Activated naive CD8-positive, alpha-beta T cell treated with anti-CD3 and anti-CD28 coated beads for 36 hours (primary cell): ENCODE measurements at regions not wholly inside any gene's neighbourhood (a gene's known extent, or its start where the extent isn't known, plus 50 kb on each side); places are given as distances from the start of the nearest gene placed in this dataset.

Source experiments
- DNase-seq: peaks from one replicate; pipeline ENCODE4 v3.0.0; 2021
- H3K27ac Mint-ChIP-seq: one replicate; pipeline ENCODE4 v1.8.0; 2022; ENCODE audit warnings: mild to moderate bottlenecking, moderate library complexity, mixed read lengths
- H3K27me3 Mint-ChIP-seq: one replicate; pipeline ENCODE4 v1.8.0; 2022; ENCODE audit warnings: mild to moderate bottlenecking, mixed read lengths
- H3K36me3 Mint-ChIP-seq: one replicate; pipeline ENCODE4 v1.8.0; 2021; ENCODE audit warnings: mild to moderate bottlenecking, mixed read lengths
- H3K4me1 Mint-ChIP-seq: one replicate; pipeline ENCODE4 v1.8.0; 2021; ENCODE audit warnings: mixed read lengths
- H3K4me3 Mint-ChIP-seq: one replicate; pipeline ENCODE4 v1.8.0; 2022; ENCODE audit warnings: mild to moderate bottlenecking, moderate library complexity, mixed read lengths
- H3K9me3 Mint-ChIP-seq: one replicate; pipeline ENCODE4 v1.8.0; 2022; ENCODE audit warnings: mixed read lengths

DNA sequence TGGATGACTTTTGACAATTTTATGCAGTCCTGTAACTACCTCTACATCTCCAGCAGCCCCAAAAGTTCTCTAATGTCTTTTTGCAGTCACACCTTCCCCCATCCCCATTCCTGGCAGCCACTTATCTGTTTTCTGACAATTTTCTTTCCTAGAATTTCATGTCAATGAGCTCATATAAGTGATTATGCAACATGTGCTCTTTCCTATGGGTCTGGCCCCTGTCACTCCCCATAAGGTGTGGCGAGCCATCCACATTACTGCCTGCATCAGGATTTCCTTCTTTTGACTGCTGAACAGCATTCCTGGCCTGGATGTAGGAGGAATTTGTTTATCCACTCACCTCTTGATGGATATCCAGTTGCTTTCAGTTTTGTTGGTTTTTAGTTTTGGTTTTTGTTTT is 146.7 kb upstream of the MGMT start:
- H3K27me3 Mint-ChIP-seq = no peaks in the 10 kb centered on the region
- no peak overlapping the region for H3K4me3 Mint-ChIP-seq
- no peak for DNase-seq
- H3K9me3 Mint-ChIP-seq = peaks cover 16% of the 10 kb centered on the region
- H3K4me1 Mint-ChIP-seq = no peaks in the 10 kb centered on the region
- H3K27ac Mint-ChIP-seq = no peak overlapping the region
- H3K36me3 Mint-ChIP-seq = no peaks in the 10 kb centered on the region

DNA sequence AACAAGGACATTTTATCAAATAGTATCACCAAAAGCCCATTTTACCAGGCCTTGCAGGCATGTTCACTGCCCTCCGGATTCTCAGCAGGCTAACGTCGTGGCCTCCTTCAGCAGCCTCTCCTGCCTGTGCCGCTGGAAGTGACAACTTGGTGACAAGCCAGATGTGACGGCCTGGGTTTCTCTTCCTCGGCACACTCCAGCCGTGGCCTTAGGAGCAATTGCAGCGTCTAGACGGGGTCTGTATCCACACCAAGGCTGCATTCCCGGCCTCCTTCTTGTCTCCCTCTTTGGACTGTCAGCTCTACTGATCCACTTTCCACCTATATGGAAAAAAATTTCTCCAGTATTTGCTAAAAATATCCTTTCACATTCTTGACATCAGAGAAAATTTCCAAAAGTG is 145.3 kb upstream of the MGMT start:
- H3K9me3 Mint-ChIP-seq = peaks cover 7% of the 10 kb centered on the region
- H3K27ac Mint-ChIP-seq = no peak overlapping the region
- no peaks in the 10 kb centered on the region for H3K27me3 Mint-ChIP-seq

DNA sequence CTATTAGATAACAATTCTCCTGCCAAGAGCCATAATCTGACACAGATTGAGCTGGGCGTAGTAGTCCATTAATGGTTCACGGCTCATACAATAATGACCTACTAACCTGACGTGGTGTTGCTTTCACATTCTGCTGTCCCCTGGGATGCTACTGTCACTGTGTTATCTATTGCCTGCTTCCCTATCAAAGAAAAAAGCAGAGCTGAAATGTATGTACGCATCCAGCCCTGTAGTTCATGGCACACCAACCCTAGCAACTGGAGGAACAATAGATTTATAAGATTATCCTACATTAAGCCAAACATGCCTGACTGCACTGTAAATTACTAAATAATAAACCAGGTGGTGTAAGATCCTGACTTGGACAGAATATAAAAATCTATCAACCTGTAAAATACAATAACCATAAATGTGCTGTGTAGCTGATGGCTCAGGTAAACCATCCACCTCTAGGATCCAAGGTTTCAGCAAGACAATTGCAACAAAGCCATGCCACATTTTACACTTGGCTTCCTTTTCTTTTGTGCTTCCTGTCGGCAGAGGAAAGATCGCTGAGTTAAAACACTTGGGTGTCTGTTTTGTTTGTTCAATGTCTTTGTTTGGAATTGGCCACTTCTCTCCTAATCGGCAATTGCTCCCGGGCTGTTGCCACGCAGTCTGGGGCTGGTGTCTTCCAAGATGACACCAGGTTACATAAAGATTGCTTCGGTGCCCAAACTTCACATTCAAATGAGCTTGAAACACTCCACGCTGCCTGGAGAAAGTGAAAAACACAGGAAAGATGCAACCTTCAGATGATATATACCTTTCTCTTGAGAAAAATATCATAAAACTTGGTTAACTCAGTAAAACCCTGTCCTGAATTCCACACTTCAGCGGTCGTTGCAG is 143.9 kb upstream of the MGMT start:
- no peak for DNase-seq
- Mint-ChIP-seq H3K36me3 (no peaks in the 10 kb centered on the region), H3K9me3 (peaks cover 2% of the 10 kb centered on the region), H3K27me3 (no peaks in the 10 kb centered on the region), H3K27ac (no peak overlapping the region), H3K4me1 (no peaks in the 10 kb centered on the region), H3K4me3 (no peak overlapping the region)

More for the DNA sequence above, 145.3 kb upstream of the MGMT start:
- no peak for DNase-seq
- Mint-ChIP-seq H3K4me3 (no peak overlapping the region), H3K4me1 (no peaks in the 10 kb centered on the region), H3K36me3 (no peaks in the 10 kb centered on the region)

DNA sequence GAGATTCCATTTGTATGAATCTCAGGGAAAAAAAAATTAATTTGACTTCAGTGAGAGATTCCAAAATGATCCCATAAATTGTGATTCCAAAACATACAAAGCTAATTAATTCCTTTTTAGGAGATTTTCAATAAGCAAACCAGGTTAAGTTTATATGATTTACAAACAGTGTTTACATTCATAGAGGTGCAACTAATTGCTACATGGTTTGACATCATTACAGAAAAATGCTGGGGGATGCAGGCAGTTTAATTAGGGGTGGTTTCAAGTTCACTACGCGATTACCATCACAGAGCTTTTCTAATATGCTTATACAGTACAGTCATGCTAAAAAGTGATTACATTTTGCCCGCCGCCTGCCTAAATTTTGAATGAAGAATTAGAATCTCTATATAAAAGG is 143.2 kb upstream of the MGMT start:
- no peak for DNase-seq
- H3K4me1 Mint-ChIP-seq = no peaks in the 10 kb centered on the region
- no peaks in the 10 kb centered on the region for H3K9me3 Mint-ChIP-seq
- no peaks in the 10 kb centered on the region for H3K36me3 Mint-ChIP-seq
- no peak overlapping the region for H3K4me3 Mint-ChIP-seq
- H3K27ac Mint-ChIP-seq = no peak overlapping the region
- no peaks in the 10 kb centered on the region for H3K27me3 Mint-ChIP-seq

DNA sequence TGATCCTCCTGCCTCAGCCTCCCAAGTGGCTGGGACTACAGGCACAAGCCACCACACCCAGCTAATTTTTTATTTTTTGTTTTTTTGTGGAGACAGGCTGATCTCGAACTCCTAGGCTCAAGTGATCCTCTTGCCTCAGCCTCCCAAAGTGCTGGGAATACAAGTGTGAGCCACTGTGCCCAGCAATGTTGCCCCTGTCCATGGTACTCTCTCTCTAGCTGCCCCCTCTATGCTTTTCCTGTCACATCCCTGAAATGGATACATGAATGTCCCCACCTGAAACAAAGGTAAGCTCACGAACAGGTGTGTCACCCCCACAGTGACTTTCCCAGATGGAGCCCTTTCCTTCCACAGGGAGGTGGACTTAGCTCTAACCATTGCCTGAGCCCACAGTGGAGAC is 141.1 kb upstream of the MGMT start:
- H3K27ac Mint-ChIP-seq = no peak overlapping the region
- no peaks in the 10 kb centered on the region for H3K36me3 Mint-ChIP-seq
- H3K4me3 Mint-ChIP-seq = no peak overlapping the region
- no peaks in the 10 kb centered on the region for H3K9me3 Mint-ChIP-seq
- DNase-seq = no peak
- H3K4me1 Mint-ChIP-seq = no peaks in the 10 kb centered on the region
- H3K27me3 Mint-ChIP-seq = no peaks in the 10 kb centered on the region

DNA sequence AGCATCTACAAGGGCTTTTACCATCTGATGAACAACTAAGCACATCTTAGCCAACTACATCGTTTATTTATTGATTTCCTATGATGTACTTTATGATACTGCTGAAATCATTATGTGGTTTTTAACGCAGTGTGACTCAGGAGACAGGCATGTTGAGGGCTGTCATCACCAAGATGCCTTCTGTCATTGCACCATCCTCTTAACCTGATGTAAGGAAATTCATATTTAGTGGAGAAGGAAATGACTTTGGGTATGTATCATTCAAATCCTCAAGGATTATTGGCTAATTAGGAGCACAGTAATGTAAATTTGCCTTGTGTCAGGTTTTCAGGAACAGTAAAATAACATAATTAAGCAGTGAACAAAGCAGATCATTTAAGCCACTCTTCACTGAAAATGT is 138.5 kb upstream of the MGMT start:
- Mint-ChIP-seq H3K9me3 (no peaks in the 10 kb centered on the region), H3K36me3 (no peaks in the 10 kb centered on the region), H3K4me3 (no peak overlapping the region), H3K27me3 (no peaks in the 10 kb centered on the region), H3K27ac (no peak overlapping the region), H3K4me1 (peaks cover 6% of the 10 kb centered on the region)
- no peak for DNase-seq

DNA sequence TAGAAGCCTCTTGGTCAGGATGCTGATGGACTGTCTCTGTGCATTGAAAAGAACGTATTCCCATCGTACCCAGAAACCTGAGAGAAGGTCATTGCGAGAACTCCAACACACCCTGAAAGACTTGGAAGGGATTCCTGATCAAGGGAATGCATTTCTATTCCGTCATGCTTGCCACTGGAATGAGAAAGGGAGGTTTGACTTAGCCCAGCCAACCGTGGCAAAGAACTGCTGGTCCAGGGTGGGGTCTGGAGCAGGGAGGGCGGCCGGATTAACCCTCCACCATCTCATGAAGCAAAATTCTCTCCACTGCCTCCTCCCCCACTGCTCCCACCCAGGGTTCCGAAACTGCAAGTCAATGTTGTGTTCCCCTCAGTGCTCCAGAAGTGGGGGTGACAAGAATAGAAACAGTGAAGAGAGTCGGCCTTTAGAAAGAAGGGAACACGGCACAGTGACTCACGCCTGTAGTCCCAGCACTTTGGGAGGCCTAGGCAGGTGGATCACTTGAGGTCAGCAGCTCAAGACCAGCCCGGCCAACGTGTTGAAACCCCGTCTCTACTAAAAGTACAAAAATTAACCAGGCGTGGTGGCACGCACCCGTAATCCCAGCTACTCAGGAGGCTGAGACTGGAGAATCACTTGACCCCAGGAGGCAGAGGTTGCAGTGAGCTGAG is 137.5 kb upstream of the MGMT start:
- Mint-ChIP-seq H3K4me1 (peaks cover 6% of the 10 kb centered on the region), H3K27ac (no peak overlapping the region), H3K36me3 (no peaks in the 10 kb centered on the region), H3K9me3 (no peaks in the 10 kb centered on the region), H3K27me3 (no peaks in the 10 kb centered on the region), H3K4me3 (no peak overlapping the region)
- DNase-seq = no peak

DNA sequence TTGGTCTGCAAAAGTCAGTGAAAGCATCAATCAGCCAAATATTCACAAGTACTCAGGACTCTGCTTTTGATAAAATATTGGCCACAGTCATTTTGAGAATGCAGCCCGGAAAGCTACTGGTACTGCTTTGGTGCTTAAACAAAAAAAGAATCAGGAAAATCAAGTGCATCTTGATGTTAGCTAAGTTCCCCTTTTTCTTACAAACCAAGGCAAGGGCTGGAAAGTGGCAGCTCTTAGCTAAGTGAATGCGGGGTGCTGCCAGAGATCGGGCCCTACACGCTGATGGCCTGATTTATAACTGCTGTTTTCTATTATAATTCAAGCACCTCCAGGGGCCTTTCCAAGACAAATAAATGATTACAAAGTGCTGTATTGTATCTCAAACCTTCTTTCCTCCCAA is 136.8 kb upstream of the MGMT start:
- no peaks in the 10 kb centered on the region for H3K27me3 Mint-ChIP-seq
- H3K36me3 Mint-ChIP-seq = no peaks in the 10 kb centered on the region
- H3K27ac Mint-ChIP-seq = no peak overlapping the region
- H3K4me1 Mint-ChIP-seq = peaks cover 6% of the 10 kb centered on the region
- no peak for DNase-seq
- no peak overlapping the region for H3K4me3 Mint-ChIP-seq
- no peaks in the 10 kb centered on the region for H3K9me3 Mint-ChIP-seq

DNA sequence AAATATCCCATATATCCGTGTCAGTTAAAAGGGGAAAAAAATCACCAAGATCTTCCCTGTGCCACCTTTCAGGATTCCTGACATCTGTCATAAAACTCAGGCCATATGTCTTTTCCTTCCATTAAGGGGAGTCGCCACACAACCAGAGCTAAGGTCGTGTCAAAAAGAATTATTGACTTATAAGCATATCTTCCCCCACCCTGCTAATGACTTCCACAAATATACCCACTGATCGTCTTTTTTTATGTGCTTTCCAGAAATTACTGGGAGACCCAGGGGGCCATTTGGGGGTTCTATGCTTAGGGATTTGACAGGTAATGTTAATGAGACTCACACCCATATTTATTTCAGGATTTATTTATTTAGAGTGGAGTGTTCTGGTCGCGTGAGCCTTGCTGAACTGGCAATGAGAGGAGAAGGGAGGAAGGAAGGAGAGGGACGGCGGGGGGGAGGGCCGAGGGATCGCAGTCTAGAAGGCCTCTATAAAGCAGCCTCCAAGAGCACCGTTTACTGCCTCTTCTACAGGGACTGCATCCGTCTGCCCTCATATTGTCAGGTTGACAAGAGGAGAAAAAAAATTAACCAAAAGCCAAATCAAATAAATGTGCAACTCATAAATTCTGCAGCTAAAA is 135.7 kb upstream of the MGMT start:
- no peak for DNase-seq
- Mint-ChIP-seq H3K27me3 (no peaks in the 10 kb centered on the region), H3K27ac (no peak overlapping the region), H3K4me3 (no peak overlapping the region), H3K9me3 (no peaks in the 10 kb centered on the region), H3K4me1 (peaks cover 6% of the 10 kb centered on the region), H3K36me3 (no peaks in the 10 kb centered on the region)

DNA sequence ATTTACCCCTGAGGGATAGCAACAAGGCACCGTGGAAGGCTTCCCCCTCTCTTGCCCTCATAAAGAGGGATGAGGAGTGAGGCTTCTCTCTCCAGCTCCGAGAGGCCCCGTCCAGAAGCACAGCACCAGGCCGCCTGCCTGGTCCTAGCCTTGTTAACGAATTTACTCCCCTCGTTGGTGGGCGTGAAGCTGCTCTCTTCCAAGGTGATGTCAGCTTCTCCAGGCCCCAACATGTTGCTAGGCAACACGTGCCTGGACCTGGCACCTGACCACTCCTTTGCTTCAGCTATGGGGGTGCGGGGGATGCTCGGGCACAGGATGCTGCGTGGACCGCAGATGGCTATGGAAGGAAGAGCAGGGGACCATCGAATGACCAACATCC is 135.2 kb upstream of the MGMT start:
- H3K36me3 Mint-ChIP-seq = no peaks in the 10 kb centered on the region
- DNase-seq = no peak
- no peak overlapping the region for H3K27ac Mint-ChIP-seq
- no peaks in the 10 kb centered on the region for H3K9me3 Mint-ChIP-seq
- peaks cover 6% of the 10 kb centered on the region for H3K4me1 Mint-ChIP-seq
- no peak overlapping the region for H3K4me3 Mint-ChIP-seq
- H3K27me3 Mint-ChIP-seq = no peaks in the 10 kb centered on the region

DNA sequence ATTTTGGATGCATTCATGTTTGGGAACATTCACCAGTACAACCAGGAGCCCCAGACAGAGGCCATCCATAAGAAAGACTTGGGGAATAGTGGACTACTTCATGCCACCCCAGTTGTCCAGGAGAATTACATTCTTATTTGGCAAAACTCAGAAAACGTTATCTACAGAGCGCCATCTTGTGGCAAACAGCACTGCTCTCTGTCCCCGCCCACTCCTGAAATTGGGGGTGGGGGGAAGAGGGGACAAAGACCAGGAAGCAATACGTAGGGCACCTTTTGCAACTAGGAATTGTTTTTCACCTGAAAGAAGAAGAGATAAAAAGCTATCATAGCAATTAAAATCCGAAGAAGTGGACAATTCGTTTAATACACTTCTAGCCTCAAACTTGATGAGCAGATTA is 134.6 kb upstream of the MGMT start:
- Mint-ChIP-seq H3K27me3 (no peaks in the 10 kb centered on the region), H3K4me1 (peaks cover 6% of the 10 kb centered on the region)

DNA sequence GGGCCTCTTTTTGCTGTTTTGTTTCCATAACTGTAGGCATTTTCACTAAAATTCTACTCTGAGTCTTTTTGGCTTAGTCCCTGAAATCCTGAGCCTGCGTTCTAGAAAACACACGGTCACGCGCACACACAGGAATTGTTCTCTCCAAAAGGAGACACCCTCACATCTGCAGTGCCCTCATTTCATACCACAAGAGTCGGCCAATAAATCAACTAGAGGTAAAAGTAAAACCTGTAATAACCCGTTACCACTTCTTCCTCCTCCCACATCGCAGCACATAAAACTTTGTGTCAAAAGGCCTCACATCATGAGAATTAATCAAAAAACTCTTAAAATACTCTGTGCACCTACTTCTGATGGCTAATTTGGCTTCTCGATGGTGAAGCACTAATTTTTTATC is 133.3 kb upstream of the MGMT start:
- Mint-ChIP-seq H3K4me3 (no peak overlapping the region), H3K27me3 (no peaks in the 10 kb centered on the region)

More for the DNA sequence above, 134.6 kb upstream of the MGMT start:
- Mint-ChIP-seq H3K9me3 (no peaks in the 10 kb centered on the region), H3K4me3 (no peak overlapping the region), H3K36me3 (no peaks in the 10 kb centered on the region), H3K27ac (no peak overlapping the region)
- DNase-seq = peak; percentile 8

DNA sequence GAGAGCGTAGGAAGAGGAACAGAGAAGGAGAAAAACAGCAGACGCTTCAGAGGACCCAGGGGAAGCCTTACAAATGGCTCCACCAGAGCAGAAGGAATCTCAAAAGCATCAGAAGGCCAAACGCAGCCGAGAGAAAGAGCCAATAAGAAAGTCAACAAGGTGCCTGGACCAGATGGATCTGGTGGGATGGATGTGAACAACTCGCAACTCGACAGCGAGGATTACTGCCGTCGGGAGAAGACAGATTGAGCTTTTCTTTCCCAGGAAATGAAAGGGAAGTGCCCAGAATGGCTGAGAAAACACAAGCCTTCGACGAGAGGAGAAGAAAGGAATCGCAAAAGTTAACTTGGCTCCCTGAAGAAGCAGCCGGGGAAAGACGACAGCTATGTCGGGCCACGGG is 132.8 kb upstream of the MGMT start:
- Mint-ChIP-seq H3K4me1 (peaks cover 6% of the 10 kb centered on the region), H3K4me3 (no peak overlapping the region), H3K27me3 (no peaks in the 10 kb centered on the region), H3K9me3 (no peaks in the 10 kb centered on the region), H3K36me3 (no peaks in the 10 kb centered on the region), H3K27ac (no peak overlapping the region)
- DNase-seq = no peak

More for the DNA sequence above, 133.3 kb upstream of the MGMT start:
- Mint-ChIP-seq H3K4me1 (peaks cover 6% of the 10 kb centered on the region), H3K9me3 (no peaks in the 10 kb centered on the region), H3K36me3 (no peaks in the 10 kb centered on the region), H3K27ac (no peak overlapping the region)
- no peak for DNase-seq

DNA sequence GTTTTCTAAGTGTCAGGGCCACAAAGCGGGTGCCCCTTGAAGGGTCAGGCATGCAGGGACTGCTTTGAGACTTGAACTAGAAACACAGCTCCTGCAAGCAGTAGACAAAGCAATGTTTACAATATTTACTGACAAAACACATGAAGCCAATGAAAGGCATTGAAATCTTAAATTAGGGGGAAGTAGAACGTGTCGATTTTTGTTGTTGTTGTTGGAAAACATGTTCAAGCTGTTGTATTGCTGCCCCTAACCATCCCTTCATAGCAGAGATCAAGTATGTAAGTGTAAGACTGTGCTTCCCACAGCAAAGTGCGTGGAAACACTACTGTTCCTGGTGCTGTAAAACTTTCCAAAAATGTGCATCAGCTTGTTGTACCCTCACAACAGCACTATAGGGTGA is 131.6 kb upstream of the MGMT start:
- peaks cover 6% of the 10 kb centered on the region for H3K4me1 Mint-ChIP-seq
- H3K27me3 Mint-ChIP-seq = no peaks in the 10 kb centered on the region
- no peaks in the 10 kb centered on the region for H3K36me3 Mint-ChIP-seq
- H3K9me3 Mint-ChIP-seq = no peaks in the 10 kb centered on the region
- H3K27ac Mint-ChIP-seq = no peak overlapping the region
- no peak overlapping the region for H3K4me3 Mint-ChIP-seq
- DNase-seq = no peak

DNA sequence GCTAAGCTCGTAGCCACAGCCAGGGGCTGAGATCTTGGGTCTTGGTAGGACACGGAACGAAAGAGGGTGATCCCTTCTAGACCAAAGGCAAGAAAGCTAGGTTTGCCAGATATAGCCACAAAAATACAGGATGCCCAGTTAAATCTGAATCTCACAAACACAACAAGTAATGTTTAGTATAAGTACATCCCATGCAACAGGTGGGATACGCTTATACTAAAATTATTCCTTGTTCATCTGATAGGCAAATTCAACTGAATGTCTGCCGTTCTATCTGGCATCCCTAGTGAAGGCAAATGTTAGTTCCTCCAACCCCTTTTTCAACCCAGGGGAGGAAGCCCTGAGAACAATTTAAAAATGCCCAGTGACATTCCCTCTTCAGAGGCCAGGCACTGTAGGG is 131.1 kb upstream of the MGMT start:
- H3K27ac Mint-ChIP-seq = no peak overlapping the region
- no peak for DNase-seq

More for the DNA sequence above, 131.1 kb upstream of the MGMT start:
- Mint-ChIP-seq H3K4me1 (peaks cover 6% of the 10 kb centered on the region), H3K27me3 (no peaks in the 10 kb centered on the region), H3K4me3 (no peak overlapping the region), H3K36me3 (no peaks in the 10 kb centered on the region), H3K9me3 (no peaks in the 10 kb centered on the region)
